Thoracic aorta (tissue), 2 donors: ENCODE measurements at regions not wholly inside any gene's neighbourhood (a gene's known extent, or its start where the extent isn't known, plus 50 kb on each side); places are given as distances from the start of the nearest gene placed in this dataset.
"Not testable (repeated sequence)": the region's sequence is repeated elsewhere in the genome, so short reads cannot be mapped to it uniquely, and the experiment has no call there.

ENCODE experiments used
- ATAC-seq: fragments of 150-250 bp; one replicate; pipeline ENCODE4 v1.8.0; 2017; ENCODE audit warnings: low read depth; ENCODE audit not compliant: insufficient number of reproducible peaks, low FRiP score
- DNase-seq: peaks from one replicate; pipeline ENCODE4 v3.0.0-alpha.2; 2020; ENCODE audit warnings: low spot score
- H3K27ac ChIP-seq, 2 donors: fragments of 200-600 bp; sonication (generic); 1 replicate in 1 of 2; 2 replicates in 1 of 2; pipeline ENCODE4 v1.5.1; 2016; ENCODE audit warnings: mild to moderate bottlenecking in 2 of 2, moderate library complexity in 2 of 2
- H3K27me3 ChIP-seq: fragments of 200-600 bp; sonication (generic); replicated peaks from 2 replicates; pipeline ENCODE4 v1.6.0; 2016; ENCODE audit warnings: mild to moderate bottlenecking; ENCODE audit not compliant: insufficient read depth
- H3K36me3 ChIP-seq: fragments of 200-600 bp; sonication (generic); one replicate; pipeline ENCODE4 v1.5.1; 2016
- H3K4me1 ChIP-seq, 2 donors: fragments of 200-600 bp; sonication (generic); 1 replicate in 1 of 2; 2 replicates in 1 of 2; pipeline versions ENCODE4 v1.5.1 to v1.6.0; 2016; ENCODE audit warnings: low read depth in 2 of 2, mild to moderate bottlenecking in 1 of 2; ENCODE audit not compliant: control insufficient read depth in 1 of 2
- H3K4me3 ChIP-seq: fragments of 200-600 bp; sonication (generic); 2 replicates; pipeline ENCODE4 v1.5.1; 2016; ENCODE audit warnings: mild to moderate bottlenecking
- H3K9me3 ChIP-seq: fragments of 200-600 bp; sonication (generic); 2 replicates; pipeline ENCODE4 v1.5.1; 2016
- TF ChIP-seq, protein P1 (sequence below): fragments of 200-600 bp; sonication (generic); IDR thresholded peaks from one replicate; pipeline ENCODE4 v1.5.1; 2019; ENCODE audit warnings: antibody characterized with exemption

DNA sequence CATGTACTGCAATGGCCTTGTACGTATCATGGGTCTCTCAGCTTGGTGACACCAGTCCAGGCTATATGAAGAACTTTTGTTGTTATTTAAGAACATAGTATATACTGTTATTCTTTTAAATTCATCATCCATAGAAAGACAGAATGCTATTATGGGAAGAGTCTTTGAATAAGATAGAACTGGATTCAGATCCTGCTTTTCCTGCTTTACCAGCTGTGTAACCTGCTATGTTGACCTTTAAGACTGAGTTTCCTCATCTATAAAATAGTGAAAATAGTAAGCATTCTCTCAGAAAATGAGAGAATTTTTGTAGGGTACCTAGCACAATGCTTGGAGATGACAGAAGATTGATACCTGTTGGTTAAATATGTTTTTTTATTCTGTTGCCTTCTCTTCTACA is 204.1 kb upstream of the TBL1XR1 start:
- TF ChIP-seq, protein P1, sequence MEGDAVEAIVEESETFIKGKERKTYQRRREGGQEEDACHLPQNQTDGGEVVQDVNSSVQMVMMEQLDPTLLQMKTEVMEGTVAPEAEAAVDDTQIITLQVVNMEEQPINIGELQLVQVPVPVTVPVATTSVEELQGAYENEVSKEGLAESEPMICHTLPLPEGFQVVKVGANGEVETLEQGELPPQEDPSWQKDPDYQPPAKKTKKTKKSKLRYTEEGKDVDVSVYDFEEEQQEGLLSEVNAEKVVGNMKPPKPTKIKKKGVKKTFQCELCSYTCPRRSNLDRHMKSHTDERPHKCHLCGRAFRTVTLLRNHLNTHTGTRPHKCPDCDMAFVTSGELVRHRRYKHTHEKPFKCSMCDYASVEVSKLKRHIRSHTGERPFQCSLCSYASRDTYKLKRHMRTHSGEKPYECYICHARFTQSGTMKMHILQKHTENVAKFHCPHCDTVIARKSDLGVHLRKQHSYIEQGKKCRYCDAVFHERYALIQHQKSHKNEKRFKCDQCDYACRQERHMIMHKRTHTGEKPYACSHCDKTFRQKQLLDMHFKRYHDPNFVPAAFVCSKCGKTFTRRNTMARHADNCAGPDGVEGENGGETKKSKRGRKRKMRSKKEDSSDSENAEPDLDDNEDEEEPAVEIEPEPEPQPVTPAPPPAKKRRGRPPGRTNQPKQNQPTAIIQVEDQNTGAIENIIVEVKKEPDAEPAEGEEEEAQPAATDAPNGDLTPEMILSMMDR = no peak
- Histone ChIP-seq H3K36me3 (no peaks in the 10 kb centered on the region), H3K4me1 (no peaks in the 10 kb centered on the region), H3K4me3 (no peak overlapping the region), H3K27me3 (no peaks in the 10 kb centered on the region), H3K27ac (no peak overlapping the region), H3K9me3 (no peaks in the 10 kb centered on the region)
- ATAC-seq (no peak), DNase-seq (no peak)

DNA sequence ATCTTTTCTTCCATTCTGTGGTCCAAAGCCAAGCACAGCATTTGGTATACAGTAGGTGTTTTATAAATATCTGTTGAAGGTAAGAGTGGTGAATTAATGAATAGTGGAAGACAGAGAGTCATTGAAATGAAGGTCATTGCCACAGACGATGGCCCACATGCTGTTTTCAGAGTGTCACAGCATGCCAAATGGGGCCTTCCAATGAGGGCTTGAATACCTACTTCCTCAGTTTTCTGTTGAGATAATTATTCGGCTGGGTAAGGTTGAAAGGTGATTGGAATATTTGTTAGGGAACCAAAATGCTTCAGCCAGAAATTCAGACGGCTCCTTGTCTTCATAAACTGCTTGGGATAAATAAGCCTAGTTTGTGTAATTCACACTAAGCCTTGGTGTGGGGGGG is 205.3 kb upstream of the TBL1XR1 start:
- ATAC-seq (no peak), DNase-seq (no peak)
- H3K4me1 ChIP-seq = no peaks in the 10 kb centered on the region
- H3K27ac ChIP-seq = no peak overlapping the region
- H3K27me3 ChIP-seq = no peaks in the 10 kb centered on the region
- H3K9me3 ChIP-seq = no peaks in the 10 kb centered on the region
- no peak overlapping the region for H3K4me3 ChIP-seq
- TF ChIP-seq, protein P1 = no peak
- no peaks in the 10 kb centered on the region for H3K36me3 ChIP-seq

DNA sequence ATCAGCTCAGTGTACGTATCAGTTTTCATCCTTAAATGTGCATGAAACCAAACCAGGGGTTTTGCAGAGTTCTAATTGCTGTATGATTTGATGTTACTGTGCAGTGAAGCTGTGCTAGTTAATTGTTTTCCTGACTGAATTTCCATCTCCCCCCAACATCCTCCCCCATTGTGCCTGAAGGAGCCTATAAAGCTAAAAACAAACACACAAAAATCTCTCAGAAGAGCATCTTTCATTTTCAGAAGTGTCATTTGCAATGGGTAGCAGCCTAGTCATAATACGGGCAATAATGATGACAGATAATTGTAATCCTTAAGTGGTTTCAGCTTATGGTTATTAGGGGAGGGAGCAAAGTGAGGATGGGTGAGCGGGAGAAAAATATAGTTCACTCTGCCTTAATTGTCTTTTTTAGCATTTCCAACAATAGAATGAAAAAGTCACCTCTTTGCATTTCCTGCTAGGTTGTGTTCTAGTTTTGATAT is 207.9 kb upstream of the TBL1XR1 start:
- no peak overlapping the region for H3K27ac ChIP-seq
- no peak for DNase-seq
- TF ChIP-seq, protein P1 = no peak

DNA sequence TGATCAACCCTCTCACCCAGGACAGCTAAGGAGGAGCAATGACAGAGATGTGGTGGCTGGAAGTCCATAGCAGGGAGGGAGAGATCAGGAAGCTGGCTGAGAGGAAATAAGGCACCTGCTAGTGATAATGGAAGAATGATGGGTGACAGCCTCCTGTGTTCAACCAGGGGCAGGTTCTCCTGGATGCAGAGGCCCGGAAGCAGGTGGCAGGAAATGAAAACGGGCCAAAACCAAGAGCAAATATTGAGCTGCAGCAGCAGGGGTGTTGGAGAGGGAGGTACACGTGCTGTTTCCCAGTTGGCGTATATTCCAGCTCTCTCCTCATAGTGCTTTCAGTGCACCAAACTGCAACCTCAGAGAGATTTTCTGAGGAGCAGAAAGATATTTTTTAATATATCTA is 213.4 kb upstream of the TBL1XR1 start:
- Histone ChIP-seq H3K27ac (no peak overlapping the region), H3K27me3 (no peaks in the 10 kb centered on the region), H3K36me3 (no peaks in the 10 kb centered on the region), H3K9me3 (no peaks in the 10 kb centered on the region), H3K4me1 (no peaks in the 10 kb centered on the region), H3K4me3 (no peak overlapping the region)
- TF ChIP-seq, protein P1 = no peak
- no peak for ATAC-seq
- no peak for DNase-seq

More for the DNA sequence above, 207.9 kb upstream of the TBL1XR1 start:
- no peaks in the 10 kb centered on the region for H3K36me3 ChIP-seq
- H3K9me3 ChIP-seq = no peaks in the 10 kb centered on the region
- H3K4me3 ChIP-seq = no peak overlapping the region
- no peaks in the 10 kb centered on the region for H3K27me3 ChIP-seq
- ATAC-seq = no peak
- H3K4me1 ChIP-seq = no peaks in the 10 kb centered on the region

DNA sequence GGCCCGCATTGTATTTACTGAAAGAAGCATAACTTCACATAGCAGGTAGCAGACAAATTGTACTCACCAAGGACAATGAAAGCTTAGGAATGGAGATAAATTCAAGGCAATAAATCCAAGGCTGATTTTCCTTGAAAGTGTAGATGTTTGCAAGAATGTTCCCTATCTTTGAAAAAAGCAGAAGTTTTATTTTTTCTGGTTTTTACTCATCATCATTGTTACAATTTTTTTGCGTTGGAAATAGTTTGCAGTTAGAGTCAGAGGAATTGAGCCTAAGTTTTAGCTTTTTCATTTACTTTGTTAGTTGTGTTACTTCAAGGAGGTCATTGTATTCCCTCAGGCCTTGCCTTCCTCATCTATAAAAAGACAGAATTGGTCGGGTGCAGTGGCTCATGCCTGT is 213.9 kb upstream of the TBL1XR1 start:
- no peak overlapping the region for H3K27ac ChIP-seq
- H3K4me3 ChIP-seq = no peak overlapping the region
- no peaks in the 10 kb centered on the region for H3K27me3 ChIP-seq
- ATAC-seq (no peak), DNase-seq (no peak)
- H3K36me3 ChIP-seq = no peaks in the 10 kb centered on the region
- H3K9me3 ChIP-seq = no peaks in the 10 kb centered on the region
- TF ChIP-seq, protein P1 = no peak
- no peaks in the 10 kb centered on the region for H3K4me1 ChIP-seq

DNA sequence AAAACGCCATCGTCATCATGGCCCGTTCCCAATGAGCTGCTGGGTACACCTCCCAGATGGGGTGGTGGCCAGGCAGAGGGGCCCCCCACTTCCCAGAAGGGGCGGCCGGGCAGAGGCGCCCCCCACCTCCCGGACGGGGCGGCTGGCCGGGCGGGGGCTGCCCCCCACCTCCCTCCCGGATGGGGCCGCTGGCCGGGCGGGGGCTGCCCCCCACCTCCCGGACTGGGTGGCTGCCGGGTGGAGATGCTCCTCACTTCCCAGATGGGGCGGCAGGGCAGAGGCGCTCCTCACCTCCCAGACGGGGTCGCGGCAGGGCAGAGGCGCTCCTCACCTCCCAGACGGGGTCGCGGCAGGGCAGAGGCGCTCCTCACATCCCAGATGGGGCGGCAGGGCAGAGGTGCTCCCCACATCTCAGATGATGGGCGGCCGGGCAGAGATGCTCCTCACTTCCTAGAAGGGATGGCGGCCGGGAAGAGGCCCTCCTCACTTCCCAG is 215.4 kb upstream of the TBL1XR1 start:
- DNase-seq, H3K27ac ChIP-seq, H3K4me1 ChIP-seq, H3K27me3 ChIP-seq, ATAC-seq, H3K36me3 ChIP-seq, H3K9me3 ChIP-seq, H3K4me3 ChIP-seq: not testable (repeated sequence)
